GM08714 (cell line): ENCODE measurements at regions not wholly inside any gene's neighbourhood (a gene's known extent, or its start where the extent isn't known, plus 50 kb on each side); places are given as distances from the start of the nearest gene placed in this dataset.

ENCODE experiments used
- H3K4me3 ChIP-seq: fragments of 200-500 bp; sonication (Bioruptor generic); 2 replicates; pipeline ENCODE4 v1.5.1; 2014; ENCODE audit warnings: mild to moderate bottlenecking, low read length, inconsistent platforms
- ZNF274 ChIP-seq: IDR thresholded peaks from 2 replicates; pipeline ENCODE4 v1.6.1; 2012; ENCODE audit warnings: mild to moderate bottlenecking, low read depth, low read length

- TF ChIP-seq ZNF274 = no peak
- no peak overlapping the region for H3K4me3 ChIP-seq
These were observed 274.6 kb upstream of the KLF6 start for GRCh38 chr10:4059471-4060138.

DNA sequence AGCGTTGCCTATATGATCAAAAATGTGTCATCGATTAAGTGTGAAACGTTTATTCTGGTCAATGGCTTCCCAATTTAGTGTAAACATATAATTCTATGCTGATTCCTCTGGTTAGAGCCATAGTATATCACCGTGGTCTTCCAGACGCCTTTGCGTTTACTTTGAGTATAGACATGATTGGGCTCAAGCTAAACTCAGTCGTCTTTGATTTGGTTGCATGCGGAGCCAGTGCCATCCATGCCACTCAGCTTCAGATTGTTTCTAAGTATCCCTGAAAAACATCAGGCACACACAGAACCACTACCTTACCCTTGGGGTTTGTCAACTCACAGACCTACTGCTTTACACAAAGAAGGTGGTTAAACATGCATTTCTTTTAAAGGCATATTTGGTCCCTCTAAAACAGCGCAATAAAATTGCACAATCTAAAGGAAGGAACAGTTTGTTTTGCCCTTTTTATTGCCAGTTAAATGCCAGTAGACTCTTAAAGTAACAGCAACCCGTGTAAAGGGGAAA, 273.6 kb upstream of the KLF6 start:
- no peak for TF ChIP-seq ZNF274

DNA sequence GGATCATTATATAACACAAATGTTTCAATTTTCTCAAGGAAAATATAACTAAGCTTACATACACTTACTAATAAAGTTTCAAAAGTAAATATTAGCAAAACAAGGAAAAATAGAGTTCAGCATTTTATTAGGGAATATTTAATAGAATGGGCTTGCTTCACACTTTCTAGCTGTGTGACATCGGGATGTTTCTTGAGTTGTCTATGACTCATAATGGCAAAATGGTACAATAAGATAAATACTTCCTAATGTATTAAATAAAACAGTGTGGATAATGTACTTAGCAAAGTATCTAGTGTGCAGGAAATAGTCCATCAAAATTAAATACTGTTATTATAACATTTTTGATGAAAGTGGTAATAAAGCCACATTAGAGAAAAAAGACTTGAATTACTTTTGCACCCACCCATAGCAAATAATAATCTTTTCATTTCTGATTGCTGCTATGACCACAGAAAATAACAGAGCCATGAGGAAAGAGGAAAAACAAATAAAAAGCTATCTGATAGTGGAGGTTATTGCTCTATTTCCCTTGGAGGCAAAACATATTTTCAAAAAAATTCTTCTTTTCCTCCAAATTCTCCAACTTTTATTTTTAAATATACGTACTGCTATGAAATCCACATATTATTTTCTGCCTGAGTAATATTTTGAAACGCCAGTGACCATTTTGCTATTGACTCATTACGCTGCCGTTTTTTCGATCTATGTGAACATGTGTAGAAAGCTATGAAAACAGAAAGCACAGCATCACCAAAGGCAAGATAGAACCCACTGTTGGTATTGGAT, 272.9 kb upstream of the KLF6 start:
- TF ChIP-seq ZNF274 = no peak
- no peak overlapping the region for H3K4me3 ChIP-seq

More for the DNA sequence above, 273.6 kb upstream of the KLF6 start:
- H3K4me3 ChIP-seq = no peak overlapping the region

DNA sequence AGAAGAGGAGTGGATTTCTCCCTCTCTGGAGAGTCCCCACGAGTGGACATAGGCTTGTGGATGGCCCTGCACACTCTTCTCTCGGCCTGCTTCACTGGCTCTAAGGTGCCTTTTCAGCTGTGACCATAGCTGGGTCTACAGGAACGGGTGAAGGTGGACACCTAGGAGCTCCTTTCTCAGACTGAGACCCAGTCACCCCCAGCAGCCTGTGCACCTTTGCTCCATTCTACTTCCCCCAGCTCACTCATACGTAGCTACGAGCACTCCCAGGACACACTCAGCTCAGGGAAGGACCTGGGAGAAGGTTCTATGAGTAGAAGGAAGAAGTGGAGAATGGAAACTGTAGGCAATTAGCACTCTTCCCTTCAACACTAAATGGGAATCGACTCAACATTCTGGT, 272.0 kb upstream of the KLF6 start:
- TF ChIP-seq ZNF274 = no peak
- no peak overlapping the region for H3K4me3 ChIP-seq

DNA sequence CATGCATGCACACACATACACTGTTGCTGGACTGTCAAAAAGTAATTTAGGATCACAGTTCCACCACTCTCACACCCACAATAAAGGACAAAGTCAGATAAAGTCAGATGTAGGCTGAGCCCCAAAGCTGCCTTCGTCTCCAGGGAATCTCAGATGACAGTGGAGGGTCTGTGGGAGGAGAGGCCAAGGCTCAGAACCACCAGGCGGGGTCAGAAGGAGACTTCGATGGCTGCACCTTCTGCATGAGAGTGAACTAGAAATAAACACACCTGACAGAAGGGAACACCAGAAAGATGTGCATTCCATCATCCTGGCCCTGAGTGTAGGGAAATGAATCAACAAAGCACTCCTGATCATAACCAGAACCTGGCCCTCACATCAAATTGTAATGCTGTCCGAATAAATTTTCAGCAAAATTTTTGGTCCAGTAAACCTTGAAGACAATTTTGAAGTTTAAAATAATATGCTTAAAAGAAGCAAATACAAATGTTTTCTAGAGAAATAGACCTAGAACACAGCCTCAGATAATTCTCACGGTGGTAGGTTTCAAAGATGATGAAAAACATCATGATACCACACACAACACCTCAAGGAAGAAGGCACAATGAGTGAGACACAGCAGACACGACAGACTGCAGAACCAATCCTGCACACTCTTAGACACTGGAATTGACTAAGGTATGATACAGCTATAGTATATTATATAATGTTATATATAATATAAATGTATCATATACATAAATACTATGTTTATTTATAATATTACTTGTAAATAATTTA, 269.8 kb upstream of the KLF6 start:
- TF ChIP-seq ZNF274 = no peak
- H3K4me3 ChIP-seq = no peak overlapping the region

DNA sequence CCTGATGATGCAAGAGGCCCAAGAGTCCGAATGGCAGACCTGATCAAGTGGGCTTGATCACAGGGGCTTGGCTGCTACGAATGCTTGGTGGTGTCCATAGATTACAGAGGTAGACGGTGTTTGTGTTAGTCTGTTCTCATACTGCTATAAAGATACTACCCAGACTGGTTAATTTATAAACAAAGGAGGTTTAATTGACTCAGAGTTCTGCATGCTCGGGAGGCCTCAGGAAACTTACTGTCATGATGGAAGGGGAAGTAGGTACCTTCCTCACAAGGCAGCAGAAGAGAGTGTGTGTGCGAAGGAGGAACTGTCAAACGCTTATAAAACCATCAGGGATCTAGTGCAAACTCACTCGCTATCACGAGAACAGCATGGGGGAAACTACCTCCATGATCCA, 268.9 kb upstream of the KLF6 start:
- no peak for TF ChIP-seq ZNF274
- no peak overlapping the region for H3K4me3 ChIP-seq

GRCh38 chr10:4051641-4052151, 266.7 kb upstream of the KLF6 start:
- H3K4me3 ChIP-seq = no peak overlapping the region
- TF ChIP-seq ZNF274 = no peak

GRCh38 chr10:4051011-4051640, 266.1 kb upstream of the KLF6 start:
- no peak for TF ChIP-seq ZNF274
- H3K4me3 ChIP-seq = no peak overlapping the region

DNA sequence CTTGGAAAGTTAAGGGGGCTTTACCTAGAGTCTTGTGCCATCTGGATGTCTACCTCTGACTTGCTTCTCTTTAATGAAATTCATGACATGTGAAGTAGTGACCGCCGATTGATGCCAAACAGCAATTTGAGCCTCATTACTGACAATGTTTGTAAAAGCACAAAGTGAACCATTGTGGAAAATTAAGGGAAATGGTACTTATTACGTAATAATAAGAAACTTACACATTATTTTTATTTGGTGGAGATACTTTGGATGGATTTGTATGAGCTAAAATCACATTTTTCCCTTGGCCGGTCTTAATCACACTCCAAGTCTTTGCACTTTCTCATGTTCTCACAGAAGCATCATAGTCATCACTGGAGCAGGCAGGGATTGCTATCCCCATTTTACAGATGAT, 265.1 kb upstream of the KLF6 start:
- H3K4me3 ChIP-seq = no peak overlapping the region
- TF ChIP-seq ZNF274 = no peak

DNA sequence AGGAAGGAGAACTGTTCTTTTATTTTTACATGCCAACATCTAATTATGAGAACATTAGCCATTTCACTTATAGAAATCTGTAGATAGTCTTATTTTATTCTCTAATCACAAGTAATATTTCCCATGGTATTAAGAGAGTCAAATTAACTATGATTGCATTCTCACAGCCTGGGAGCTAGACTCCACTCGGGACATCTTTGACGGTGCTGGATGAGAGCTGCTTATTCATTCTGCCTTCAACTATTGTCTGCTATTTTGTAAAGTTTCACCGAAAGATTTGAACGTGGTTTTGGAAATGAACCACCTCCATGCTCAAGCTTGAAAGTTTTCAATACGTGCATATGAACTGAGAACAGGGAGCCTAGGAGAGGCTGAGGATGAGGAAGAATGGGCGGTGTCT, 264.3 kb upstream of the KLF6 start:
- no peak overlapping the region for H3K4me3 ChIP-seq
- TF ChIP-seq ZNF274 = no peak

DNA sequence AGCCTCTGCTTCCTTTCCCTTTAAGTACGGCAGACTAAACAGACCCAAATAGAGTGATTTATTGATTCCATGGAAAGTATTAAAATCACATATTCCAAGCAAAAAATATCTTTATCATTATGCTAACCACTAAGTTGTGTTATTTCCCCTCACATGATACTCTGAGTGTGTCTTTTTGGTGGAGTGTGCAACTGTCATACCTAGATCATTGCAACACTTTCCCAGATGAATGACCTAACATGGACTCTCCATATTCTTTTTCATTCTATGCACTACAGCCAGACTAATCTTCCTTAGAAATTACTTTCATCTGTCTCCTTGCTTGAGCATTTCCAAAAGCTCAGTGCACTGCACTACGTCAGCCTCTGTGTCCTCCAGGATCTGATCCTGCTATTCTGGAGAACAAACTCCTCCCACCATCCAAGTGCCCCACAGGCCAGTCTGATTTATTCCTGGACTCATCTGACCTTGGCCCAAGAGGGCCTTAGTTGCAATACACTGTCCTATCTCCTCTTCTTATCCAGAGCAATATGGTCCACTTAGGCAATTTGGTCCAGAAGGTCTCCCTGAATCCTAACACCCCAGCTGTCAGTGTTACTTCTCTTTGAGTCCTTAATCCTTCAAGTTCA, 263.3 kb upstream of the KLF6 start:
- no peak overlapping the region for H3K4me3 ChIP-seq

DNA sequence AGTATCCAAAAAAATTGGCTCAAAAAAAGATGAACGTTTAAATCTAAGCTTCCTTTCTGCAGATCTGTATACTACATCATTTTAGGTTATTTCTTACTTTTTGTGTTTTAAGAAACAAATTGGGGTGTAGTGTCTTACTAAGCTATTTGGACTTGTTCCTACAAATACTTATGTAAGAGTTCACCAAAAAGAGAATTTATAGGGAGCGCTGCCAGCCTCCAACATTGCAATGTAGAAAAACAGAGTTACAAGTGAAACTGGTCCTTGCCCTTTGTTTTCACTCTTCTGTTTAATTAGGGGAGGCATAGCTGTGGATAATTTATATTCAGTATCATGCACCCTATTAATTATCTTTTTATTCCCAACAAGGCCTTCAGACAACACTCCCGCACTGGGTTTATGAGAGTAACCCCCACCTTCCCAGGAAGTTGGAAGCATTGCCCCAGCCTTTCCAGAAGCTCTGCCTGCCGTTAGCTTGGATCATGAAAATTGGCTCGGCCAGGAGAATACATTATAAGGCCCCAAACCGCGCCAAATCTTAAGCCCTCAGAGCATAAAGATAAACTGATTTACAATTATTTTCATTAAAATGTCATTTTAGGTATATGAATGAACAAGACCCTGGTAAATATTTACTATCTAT, 261.8 kb upstream of the KLF6 start:
- no peak for TF ChIP-seq ZNF274

More for the DNA sequence above, 263.3 kb upstream of the KLF6 start:
- no peak for TF ChIP-seq ZNF274

DNA sequence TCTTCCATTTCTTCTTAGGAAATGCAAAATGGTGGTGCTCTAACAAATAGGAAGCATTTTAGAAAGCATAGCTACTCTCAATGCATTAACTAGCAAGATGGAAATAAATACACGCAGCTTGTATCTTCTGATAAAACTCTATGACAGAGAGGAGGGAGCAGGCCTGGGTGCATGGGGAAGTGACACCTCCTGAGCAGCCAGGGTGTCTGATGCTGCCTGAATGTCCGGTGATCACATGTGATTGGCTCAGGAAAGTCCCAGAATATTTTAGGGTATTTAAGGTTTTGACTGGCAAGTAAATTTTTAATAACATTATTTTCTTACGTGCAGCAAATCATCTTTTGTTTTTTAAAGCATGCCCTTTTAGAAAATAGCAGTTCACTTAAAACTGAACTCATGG, 261.0 kb upstream of the KLF6 start:
- TF ChIP-seq ZNF274 = no peak
- no peak overlapping the region for H3K4me3 ChIP-seq

More for the DNA sequence above, 261.8 kb upstream of the KLF6 start:
- H3K4me3 ChIP-seq = no peak overlapping the region
